CD4-positive, alpha-beta T cell treated with Interleukin-6 for 4 hours (primary cell): ENCODE measurements at regions not wholly inside any gene's neighbourhood (a gene's known extent, or its start where the extent isn't known, plus 50 kb on each side); places are given as distances from the start of the nearest gene placed in this dataset.
"Not testable (repeated sequence)": the region's sequence is repeated elsewhere in the genome, so short reads cannot be mapped to it uniquely, and the experiment has no call there.

Experiments used
- DNase-seq: peaks from one replicate; pipeline ENCODE4 v3.0.0-alpha.2; 2020; ENCODE audit warnings: mixed read lengths

GRCh38 chr13:111479412-111479811 is 159.0 kb downstream of the TEX29 start:
- no peak for DNase-seq

GRCh38 chr13:111480503-111480902 is 160.1 kb downstream of the TEX29 start:
- no peak for DNase-seq

GRCh38 chr13:111480976-111481375 is 160.5 kb downstream of the TEX29 start:
- no peak for DNase-seq

GRCh38 chr13:111482126-111482525 is 161.7 kb downstream of the TEX29 start:
- DNase-seq: no peak

- DNase-seq: no peak
Observed at GRCh38 chr13:111482806-111483620, 162.6 kb downstream of the TEX29 start.

GRCh38 chr13:111483621-111483987 is 163.2 kb downstream of the TEX29 start:
- no peak for DNase-seq

- DNase-seq: no peak
Observed at GRCh38 chr13:111484141-111484925, 163.9 kb downstream of the TEX29 start.

GRCh38 chr13:111484959-111485358 is 164.5 kb downstream of the TEX29 start:
- DNase-seq: no peak

- DNase-seq: no peak
Observed at GRCh38 chr13:111485491-111486250, 165.2 kb downstream of the TEX29 start.

- no peak for DNase-seq
Observed at GRCh38 chr13:111486331-111486730, 165.9 kb downstream of the TEX29 start.

GRCh38 chr13:111486801-111487200 is 166.4 kb downstream of the TEX29 start:
- DNase-seq: no peak

GRCh38 chr13:111488486-111489132 is 168.2 kb downstream of the TEX29 start:
- DNase-seq: no peak

GRCh38 chr13:111489301-111489700 is 168.9 kb downstream of the TEX29 start:
- no peak for DNase-seq

- no peak for DNase-seq
Observed at GRCh38 chr13:111490611-111491010, 170.2 kb downstream of the TEX29 start.

- no peak for DNase-seq
Observed at GRCh38 chr13:111491021-111491420, 170.6 kb downstream of the TEX29 start.

- no peak for DNase-seq
Observed at GRCh38 chr13:111491659-111492058, 171.2 kb downstream of the TEX29 start.

GRCh38 chr13:111492341-111492950 is 172.0 kb downstream of the TEX29 start:
- no peak for DNase-seq

- no peak for DNase-seq
Observed at GRCh38 chr13:111492958-111493357, 172.5 kb downstream of the TEX29 start.

GRCh38 chr13:111493468-111493867 is 173.0 kb downstream of the TEX29 start:
- DNase-seq: no peak

- DNase-seq: no peak
Observed at GRCh38 chr13:111494641-111495040, 174.2 kb downstream of the TEX29 start.

GRCh38 chr13:111501596-111502535 is 181.4 kb downstream of the TEX29 start:
- DNase-seq: not testable (repeated sequence)
